A549 (cell line): ENCODE measurements at regions not wholly inside any gene's neighbourhood (a gene's known extent, or its start where the extent isn't known, plus 50 kb on each side); places are given as distances from the start of the nearest gene placed in this dataset.

Experiments used
- ATAC-seq, 2 experiments: fragments of 200-7000 bp in 1 of 2; fragments of >200 bp in 1 of 2; cut with Nextera tagmentation in 1 of 2; cut with Tn5 transposase in 1 of 2; 3 replicates each; pipeline versions ENCODE4 v1.8.0 to v1.9.1; 2018 to 2020; ENCODE audit warnings: mild to moderate bottlenecking in 1 of 2, moderate library complexity in 1 of 2
- CTCF ChIA-PET: fragments of 300-600 bp; sonication (Branson Sonifier 250); formaldehyde crosslinking; extraction: SDS; loops from one replicate; lab custom pipeline; 2021; ENCODE audit warnings: antibody characterized with exemption, inconsistent platforms; lab: Yijun Ruan, JAX
- POLR2A ChIA-PET: fragments of 350-600 bp; formaldehyde crosslinking; extraction: SDS; loops from one replicate; lab custom pipeline; 2021; ENCODE audit warnings: antibody characterized with exemption, inconsistent platforms; lab: Yijun Ruan, JAX
- DNase-seq, 2 experiments: peaks; one replicate each; pipeline versions ENCODE4 v3.0.0 to v3.0.0-alpha.2; 2011 to 2016; ENCODE audit warnings: low read depth in 1 of 2, low spot score in 1 of 2
- FAIRE-seq: peaks from 2 replicates; lab custom pipeline; 2011; peaks lifted over from hg19 to GRCh38; lab: Jason Lieb, UNC
- H3K27ac ChIP-seq, 2 experiments: fragments of >200 bp; sonication (Bioruptor Twin); formaldehyde crosslinking; 3 replicates each; pipeline ENCODE4 v1.5.1; 2016 to 2017
- H3K4me1 ChIP-seq: fragments of >200 bp; sonication (Bioruptor Twin); formaldehyde crosslinking; 3 replicates; pipeline ENCODE4 v1.6.1; 2016
- H3K4me2 ChIP-seq: fragments of >200 bp; sonication (Bioruptor Twin); formaldehyde crosslinking; 3 replicates; pipeline ENCODE4 v1.6.1; 2016
- H3K4me3 ChIP-seq: fragments of >200 bp; sonication (Bioruptor Twin); formaldehyde crosslinking; 3 replicates; pipeline ENCODE4 v1.5.1; 2016
- H3K9me3 ChIP-seq: fragments of >200 bp; sonication (Bioruptor Twin); formaldehyde crosslinking; 3 replicates; pipeline ENCODE4 v1.6.1; 2016
- BHLHE40 ChIP-seq: IDR thresholded peaks from 2 replicates; pipeline ENCODE4 v1.6.1; 2012; ENCODE audit warnings: low read depth, low read length, inconsistent platforms
- CBX2 ChIP-seq: fragments of 200-600 bp; sonication (generic); IDR thresholded peaks from 2 replicates; pipeline ENCODE4 v1.6.1; 2016; ENCODE audit warnings: low read depth, mild to moderate bottlenecking, borderline replicate concordance
- CHD2 ChIP-seq: fragments of 150-350 bp; IDR thresholded peaks from 2 replicates; pipeline ENCODE4 v1.6.1; 2014; ENCODE audit warnings: low read length; ENCODE audit not compliant: partially characterized antibody
- EHF ChIP-seq: fragments of 250-450 bp; sonication (Bioruptor Pico); IDR thresholded peaks from 2 replicates; pipeline ENCODE4 v1.5.0; 2020; ENCODE audit warnings: mild to moderate bottlenecking
- EHMT2 ChIP-seq: fragments of 200-600 bp; sonication (generic); IDR thresholded peaks from 2 replicates; pipeline ENCODE4 v1.6.1; 2016; ENCODE audit warnings: antibody characterized with exemption, low read depth, mild to moderate bottlenecking, moderate library complexity
- EP300 ChIP-seq, 2 experiments: fragments of >200 bp; sonication (Bioruptor Twin); formaldehyde crosslinking; IDR thresholded peaks; 2 replicates in 1 of 2; 3 replicates in 1 of 2; pipeline ENCODE4 v1.6.1; 2016 to 2017
- ESRRA ChIP-seq: fragments of 150-350 bp; IDR thresholded peaks from 2 replicates; pipeline ENCODE4 v1.6.1; 2014; ENCODE audit warnings: mild to moderate bottlenecking, low read length, borderline replicate concordance
- FOSB ChIP-seq: fragments of 250-450 bp; sonication (Bioruptor Pico); IDR thresholded peaks from 2 replicates; pipeline ENCODE4 v1.5.0; 2020; ENCODE audit warnings: mild to moderate bottlenecking, moderate library complexity
- HEYL ChIP-seq: fragments of 250-450 bp; sonication (Bioruptor Pico); IDR thresholded peaks from 2 replicates; pipeline ENCODE4 v1.8.0; 2021; ENCODE audit warnings: mild to moderate bottlenecking, moderate library complexity
- HOXB13 ChIP-seq: fragments of 250-450 bp; sonication (Bioruptor Pico); IDR thresholded peaks from 2 replicates; pipeline ENCODE4 v1.5.0; 2020; ENCODE audit warnings: low read depth, mild to moderate bottlenecking, moderate library complexity
- HOXB5 ChIP-seq: fragments of 250-450 bp; sonication (Bioruptor Pico); IDR thresholded peaks from 2 replicates; pipeline ENCODE4 v1.5.0; 2020; ENCODE audit warnings: mild to moderate bottlenecking, moderate library complexity
- JUN ChIP-seq, 2 experiments: fragments of >200 bp; sonication (Bioruptor Twin); formaldehyde crosslinking; IDR thresholded peaks; 2 replicates in 1 of 2; 3 replicates in 1 of 2; pipeline ENCODE4 v1.6.1; 2016 to 2017
- KDM1A ChIP-seq: fragments of 200-600 bp; sonication (generic); IDR thresholded peaks from 2 replicates; pipeline ENCODE4 v1.6.1; 2016; ENCODE audit warnings: low read depth, mild to moderate bottlenecking
- KDM5A ChIP-seq: fragments of 200-600 bp; sonication (generic); IDR thresholded peaks from 2 replicates; pipeline ENCODE4 v1.6.1; 2016; ENCODE audit warnings: antibody characterized with exemption, mild to moderate bottlenecking
- MYC ChIP-seq: IDR thresholded peaks from 2 replicates; pipeline ENCODE4 v1.6.1; 2012; ENCODE audit warnings: mild to moderate bottlenecking, inconsistent platforms, low read length, improper control_type of control experiment, borderline replicate concordance
- NFE2L2 ChIP-seq: fragments of 150-350 bp; conservative IDR thresholded peaks from 2 replicates; pipeline ENCODE4 v1.6.1; 2014; ENCODE audit warnings: low read length
- NPAS2 ChIP-seq: fragments of 250-450 bp; sonication (Bioruptor Pico); IDR thresholded peaks from 2 replicates; pipeline ENCODE4 v1.8.0; 2022; ENCODE audit warnings: mild to moderate bottlenecking, moderate library complexity, borderline replicate concordance
- POLR2A ChIP-seq: IDR thresholded peaks from 2 replicates; pipeline ENCODE4 v1.6.1; 2012; ENCODE audit warnings: mild to moderate bottlenecking, low read length
- RAD21 ChIP-seq, 2 experiments: fragments of >200 bp in 1 of 2; sonication (Bioruptor Twin) in 1 of 2; formaldehyde crosslinking in 1 of 2; IDR thresholded peaks in 1 of 2; conservative IDR thresholded peaks in 1 of 2; 2 replicates in 1 of 2; 3 replicates in 1 of 2; pipeline ENCODE4 v1.6.1; 2012 to 2018; ENCODE audit warnings: inconsistent platforms in 1 of 2
- RFX5 ChIP-seq: fragments of 450-650 bp; IDR thresholded peaks from 2 replicates; pipeline ENCODE4 v1.7.1; 2014; ENCODE audit warnings: antibody characterized with exemption, mild to moderate bottlenecking, moderate library complexity
- SMC3 ChIP-seq: fragments of >200 bp; sonication (Bioruptor Twin); formaldehyde crosslinking; IDR thresholded peaks from 3 replicates; pipeline ENCODE4 v1.6.1; 2018; ENCODE audit warnings: inconsistent platforms
- TFCP2L1 ChIP-seq: fragments of 250-450 bp; sonication (Bioruptor Pico); IDR thresholded peaks from 2 replicates; pipeline ENCODE4 v1.5.0; 2021; ENCODE audit warnings: mild to moderate bottlenecking
- TP53 ChIP-seq: fragments of 250-450 bp; sonication (Bioruptor Pico); IDR thresholded peaks from 2 replicates; pipeline ENCODE4 v1.5.0; 2021; ENCODE audit warnings: mild to moderate bottlenecking, moderate library complexity
- ZFP36 ChIP-seq: fragments of 450-650 bp; IDR thresholded peaks from 2 replicates; pipeline ENCODE4 v1.6.1; 2014; ENCODE audit warnings: borderline replicate concordance; ENCODE audit not compliant: partially characterized antibody
- ZNF302 ChIP-seq: fragments of 250-450 bp; sonication (Bioruptor Pico); IDR thresholded peaks from 2 replicates; pipeline ENCODE4 v1.9.0; 2021; ENCODE audit warnings: inconsistent platforms, mild to moderate bottlenecking, moderate library complexity
- ZSCAN20 ChIP-seq: fragments of 250-450 bp; sonication (Bioruptor Pico); IDR thresholded peaks from 2 replicates; pipeline ENCODE4 v1.8.0; 2022; ENCODE audit warnings: mild to moderate bottlenecking, moderate library complexity
- WGBS: methylation state at CpG from one replicate; pipeline ENCODE4 v1.1.6; 2017; ENCODE audit errors: missing lambda C conversion rate; 5-methylcytosine and 5-hydroxymethylcytosine counted together
- TF ChIP-seq, protein P1 (sequence below): fragments of 250-450 bp; sonication (Bioruptor Pico); IDR thresholded peaks from 2 replicates; pipeline ENCODE4 v1.5.0; 2021; ENCODE audit warnings: mild to moderate bottlenecking, moderate library complexity, borderline replicate concordance
- TF ChIP-seq, protein P2 (sequence below): IDR thresholded peaks from 2 replicates; pipeline ENCODE4 v1.6.1; 2012; ENCODE audit warnings: low read depth, borderline replicate concordance
- TF ChIP-seq, protein P3 (sequence below): fragments of 150-350 bp; IDR thresholded peaks from 2 replicates; pipeline ENCODE4 v1.6.1; 2014; ENCODE audit warnings: low read depth, mild to moderate bottlenecking, low read length
- TF ChIP-seq, protein P4 (sequence below): IDR thresholded peaks from 2 replicates; pipeline ENCODE4 v1.6.1; 2012

DNA sequence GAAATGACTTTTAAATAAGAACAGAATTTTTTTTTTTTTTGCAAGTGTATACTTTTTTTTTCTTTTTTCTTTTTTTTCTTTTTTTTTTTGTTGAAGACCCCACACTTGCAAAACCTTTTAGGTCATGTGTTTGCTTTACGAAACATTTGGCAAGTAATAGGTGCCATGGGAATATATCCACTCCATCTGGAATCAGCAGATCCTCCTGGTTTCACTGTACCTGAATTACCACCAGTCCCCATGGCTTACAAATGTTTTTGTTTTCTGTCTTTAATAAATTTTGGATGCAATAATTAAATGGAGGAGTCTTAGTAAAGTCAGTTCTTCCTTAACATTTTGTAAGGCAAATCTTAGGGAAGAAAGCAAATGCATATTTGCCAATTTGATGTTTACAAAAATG, 559.7 kb upstream of the ZEB2 start:
- no peak overlapping the region for H3K4me2 ChIP-seq
- FAIRE-seq = no peak
- 100% methylated on average over 1 of the region's 1 CpG for WGBS
- ATAC-seq = no peak
- no peaks in the 10 kb centered on the region for H3K9me3 ChIP-seq
- H3K27ac ChIP-seq = no peak overlapping the region
- no peak overlapping the region for H3K4me3 ChIP-seq
- no peak for TF ChIP-seq ZFP36
- TF ChIP-seq, protein P1, sequence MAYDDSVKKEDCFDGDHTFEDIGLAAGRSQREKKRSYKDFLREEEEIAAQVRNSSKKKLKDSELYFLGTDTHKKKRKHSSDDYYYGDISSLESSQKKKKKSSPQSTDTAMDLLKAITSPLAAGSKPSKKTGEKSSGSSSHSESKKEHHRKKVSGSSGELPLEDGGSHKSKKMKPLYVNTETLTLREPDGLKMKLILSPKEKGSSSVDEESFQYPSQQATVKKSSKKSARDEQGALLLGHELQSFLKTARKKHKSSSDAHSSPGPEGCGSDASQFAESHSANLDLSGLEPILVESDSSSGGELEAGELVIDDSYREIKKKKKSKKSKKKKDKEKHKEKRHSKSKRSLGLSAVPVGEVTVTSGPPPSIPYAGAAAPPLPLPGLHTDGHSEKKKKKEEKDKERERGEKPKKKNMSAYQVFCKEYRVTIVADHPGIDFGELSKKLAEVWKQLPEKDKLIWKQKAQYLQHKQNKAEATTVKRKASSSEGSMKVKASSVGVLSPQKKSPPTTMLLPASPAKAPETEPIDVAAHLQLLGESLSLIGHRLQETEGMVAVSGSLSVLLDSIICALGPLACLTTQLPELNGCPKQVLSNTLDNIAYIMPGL = no peak
- no peak for TF ChIP-seq HOXB5 (CRISPR knock-in tag)
- TF ChIP-seq, protein P2, sequence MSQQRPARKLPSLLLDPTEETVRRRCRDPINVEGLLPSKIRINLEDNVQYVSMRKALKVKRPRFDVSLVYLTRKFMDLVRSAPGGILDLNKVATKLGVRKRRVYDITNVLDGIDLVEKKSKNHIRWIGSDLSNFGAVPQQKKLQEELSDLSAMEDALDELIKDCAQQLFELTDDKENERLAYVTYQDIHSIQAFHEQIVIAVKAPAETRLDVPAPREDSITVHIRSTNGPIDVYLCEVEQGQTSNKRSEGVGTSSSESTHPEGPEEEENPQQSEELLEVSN = no peak
- no peak for TF ChIP-seq SMC3
- TF ChIP-seq TP53 (CRISPR knock-in tag) = no peak
- TF ChIP-seq POLR2A = no peak
- no peak for TF ChIP-seq ESRRA
- TF ChIP-seq EP300 (IDR thresholded peaks at IDR 0.05) = no peak
- TF ChIP-seq RAD21 (conservative IDR thresholded peaks at IDR 0.05 in 1 of 2, IDR thresholded peaks at IDR 0.05 in 1 of 2) = no peak
- no peak for TF ChIP-seq NPAS2 (CRISPR knock-in tag)
- TF ChIP-seq ZNF302 = no peak
- TF ChIP-seq BHLHE40 = no peak
- H3K4me1 ChIP-seq = peaks cover 5% of the 10 kb centered on the region; the same call in 1 of the 3 replicates
- DNase-seq = no peak
- ChIA-PET CTCF (interaction anchor here (0.7 kb wide), 1 partner anchor 80 kb away, joined by 5 read pairs; no protein-coding TSS in a partner anchor), POLR2A (no interaction called here)

DNA sequence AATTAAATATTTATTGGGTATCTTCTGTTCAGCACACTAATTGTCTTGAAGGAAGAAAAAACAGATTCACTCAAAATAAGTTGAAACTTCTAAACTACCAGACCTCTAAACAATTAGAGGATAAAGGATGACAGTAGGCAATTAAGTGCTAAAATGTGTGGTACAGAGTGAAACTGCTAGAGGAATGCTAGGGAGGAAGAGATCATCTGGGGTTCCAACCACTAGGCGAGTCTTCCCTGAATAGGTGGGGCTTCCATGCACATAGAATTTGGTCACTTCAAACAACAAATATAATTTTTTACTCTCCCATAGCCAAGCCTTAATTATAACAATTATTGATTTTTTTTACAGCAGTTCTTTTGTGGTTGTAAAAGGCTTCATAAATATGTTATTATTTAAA, 559.0 kb upstream of the ZEB2 start:
- 89% methylated on average over 1 of the region's 1 CpG for WGBS
- CTCF ChIA-PET = interaction anchor here (0.7 kb wide), 1 partner anchor 81 kb away, joined by 5 read pairs; no protein-coding TSS in a partner anchor
- H3K27ac ChIP-seq = no peak overlapping the region
- FAIRE-seq = no peak
- H3K9me3 ChIP-seq = no peaks in the 10 kb centered on the region
- no peak overlapping the region for H3K4me3 ChIP-seq
- no peak for DNase-seq
- peaks cover 5% of the 10 kb centered on the region; the same call in 1 of the 3 replicates for H3K4me1 ChIP-seq
- no peak overlapping the region for H3K4me2 ChIP-seq
- POLR2A ChIA-PET = no interaction called here
- no peak for TF ChIP-seq HOXB13 (CRISPR knock-in tag)
- no peak for TF ChIP-seq KDM5A
- no peak for TF ChIP-seq NFE2L2
- TF ChIP-seq TP53 (CRISPR knock-in tag) = no peak
- no peak for TF ChIP-seq EHF
- TF ChIP-seq, protein P3, sequence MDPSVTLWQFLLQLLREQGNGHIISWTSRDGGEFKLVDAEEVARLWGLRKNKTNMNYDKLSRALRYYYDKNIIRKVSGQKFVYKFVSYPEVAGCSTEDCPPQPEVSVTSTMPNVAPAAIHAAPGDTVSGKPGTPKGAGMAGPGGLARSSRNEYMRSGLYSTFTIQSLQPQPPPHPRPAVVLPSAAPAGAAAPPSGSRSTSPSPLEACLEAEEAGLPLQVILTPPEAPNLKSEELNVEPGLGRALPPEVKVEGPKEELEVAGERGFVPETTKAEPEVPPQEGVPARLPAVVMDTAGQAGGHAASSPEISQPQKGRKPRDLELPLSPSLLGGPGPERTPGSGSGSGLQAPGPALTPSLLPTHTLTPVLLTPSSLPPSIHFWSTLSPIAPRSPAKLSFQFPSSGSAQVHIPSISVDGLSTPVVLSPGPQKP = no peak
- no peak for TF ChIP-seq ZFP36
- no peak for ATAC-seq

DNA sequence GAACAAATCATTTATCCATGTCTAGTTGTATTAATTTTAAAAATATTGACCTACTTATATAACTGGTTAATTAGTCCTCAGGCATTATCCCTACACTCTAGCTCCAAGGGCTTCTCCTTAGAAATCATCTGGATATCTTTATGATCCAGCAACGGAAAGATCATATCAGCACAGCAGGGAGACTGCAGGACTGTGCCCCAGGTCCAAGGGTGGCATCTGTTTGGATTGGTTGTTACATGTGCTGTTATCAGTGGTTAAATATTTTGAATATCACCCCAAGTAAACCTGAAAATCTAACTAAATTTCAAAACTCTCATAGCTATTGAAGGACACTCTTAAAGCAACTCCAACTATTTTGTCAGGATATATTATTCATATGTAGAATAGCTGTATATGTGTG, 556.2 kb upstream of the ZEB2 start:
- POLR2A ChIA-PET = no interaction called here
- peaks cover 5% of the 10 kb centered on the region; the same call in 1 of the 3 replicates for H3K4me1 ChIP-seq
- H3K4me2 ChIP-seq = no peak overlapping the region
- no peak for FAIRE-seq
- no peak for DNase-seq
- no peak overlapping the region for H3K27ac ChIP-seq
- WGBS = 57% methylated on average over 1 of the region's 1 CpG
- no peak for ATAC-seq
- H3K4me3 ChIP-seq = no peak overlapping the region
- CTCF ChIA-PET = interaction anchor here (0.6 to 0.8 kb wide), 2 partner anchors 144 to 677 kb away, joined by 3 read pairs; no protein-coding TSS in a partner anchor
- no peaks in the 10 kb centered on the region for H3K9me3 ChIP-seq
- TF ChIP-seq MYC = no peak
- no peak for TF ChIP-seq TFCP2L1 (CRISPR knock-in tag)
- no peak for TF ChIP-seq POLR2A
- no peak for TF ChIP-seq HOXB13 (CRISPR knock-in tag)
- TF ChIP-seq FOSB (CRISPR knock-in tag) = no peak
- TF ChIP-seq RFX5 = no peak
- TF ChIP-seq ZFP36 = no peak
- TF ChIP-seq CBX2 = no peak
- TF ChIP-seq, protein P4, sequence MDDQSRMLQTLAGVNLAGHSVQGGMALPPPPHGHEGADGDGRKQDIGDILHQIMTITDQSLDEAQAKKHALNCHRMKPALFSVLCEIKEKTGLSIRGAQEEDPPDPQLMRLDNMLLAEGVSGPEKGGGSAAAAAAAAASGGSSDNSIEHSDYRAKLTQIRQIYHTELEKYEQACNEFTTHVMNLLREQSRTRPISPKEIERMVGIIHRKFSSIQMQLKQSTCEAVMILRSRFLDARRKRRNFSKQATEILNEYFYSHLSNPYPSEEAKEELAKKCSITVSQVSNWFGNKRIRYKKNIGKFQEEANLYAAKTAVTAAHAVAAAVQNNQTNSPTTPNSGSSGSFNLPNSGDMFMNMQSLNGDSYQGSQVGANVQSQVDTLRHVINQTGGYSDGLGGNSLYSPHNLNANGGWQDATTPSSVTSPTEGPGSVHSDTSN = no peak
- TF ChIP-seq KDM1A = no peak
- no peak for TF ChIP-seq SMC3
- TF ChIP-seq, protein P3 = no peak
- TF ChIP-seq JUN (IDR thresholded peaks at IDR 0.05) = no peak
- TF ChIP-seq CHD2 = no peak
- TF ChIP-seq HEYL (CRISPR knock-in tag) = no peak
- no peak for TF ChIP-seq ZSCAN20 (CRISPR knock-in tag)
- TF ChIP-seq EHMT2 = no peak
